Transverse colon (tissue), 4 donors: ENCODE measurements at regions not wholly inside any gene's neighbourhood (a gene's known extent, or its start where the extent isn't known, plus 50 kb on each side); places are given as distances from the start of the nearest gene placed in this dataset.

Experiments
- DNase-seq: peaks from one replicate; pipeline ENCODE4 v3.0.0-alpha.2; 2019
- H3K27ac ChIP-seq, 4 donors: fragments of 200-600 bp; sonication (generic); 2 replicates each; pipeline ENCODE4 v1.5.1; 2016 to 2018; ENCODE audit warnings: inconsistent platforms in 4 of 4
- H3K27me3 ChIP-seq: fragments of 200-600 bp; sonication (generic); 2 replicates; pipeline ENCODE4 v1.5.1; 2017; ENCODE audit warnings: inconsistent platforms
- H3K36me3 ChIP-seq, 4 donors: fragments of 200-600 bp; sonication (generic); 2 replicates each; pipeline ENCODE4 v1.5.1; 2017 to 2019; ENCODE audit warnings: inconsistent platforms in 4 of 4
- H3K4me1 ChIP-seq, 4 donors: fragments of 200-600 bp; sonication (generic); 2 replicates each; pipeline ENCODE4 v1.5.1; 2017 to 2020; ENCODE audit warnings: inconsistent platforms in 4 of 4
- H3K4me3 ChIP-seq, 4 donors: fragments of 200-600 bp; sonication (generic); 1 replicate in 1 of 4; 2 replicates in 3 of 4; pipeline versions ENCODE4 v1.5.1 to v1.6.1; 2017 to 2019; ENCODE audit warnings: inconsistent platforms in 4 of 4
- H3K9me3 ChIP-seq, 2 donors: fragments of 200-600 bp; sonication (generic); 2 replicates each; pipeline ENCODE4 v1.5.1; 2017 to 2019; ENCODE audit warnings: inconsistent platforms in 2 of 2
- CTCF ChIP-seq, 5 experiments: fragments of 200-600 bp in 3 of 5; fragments of 450-650 bp in 2 of 5; sonication (generic) in 3 of 5; IDR thresholded peaks; 1 replicate in 2 of 5; 2 replicates in 3 of 5; pipeline ENCODE4 v1.5.1; 2016 to 2017; ENCODE audit warnings: antibody characterized with exemption in 5 of 5, inconsistent platforms in 3 of 5, mild to moderate bottlenecking in 2 of 5, moderate library complexity in 1 of 5
- EP300 ChIP-seq: sonication (generic); formaldehyde crosslinking; IDR thresholded peaks from one replicate; pipeline ENCODE4 v1.6.1; 2017; ENCODE audit warnings: antibody characterized with exemption, low read depth
- POLR2A ChIP-seq: fragments of 450-650 bp; IDR thresholded peaks from one replicate; pipeline ENCODE4 v1.6.1; 2016; ENCODE audit warnings: antibody characterized with exemption, mild to moderate bottlenecking, moderate library complexity
- POLR2AphosphoS5 ChIP-seq, 3 donors: sonication (generic); formaldehyde crosslinking; IDR thresholded peaks; one replicate each; pipeline ENCODE4 v1.6.1; 2016; ENCODE audit warnings: antibody characterized with exemption in 3 of 3
- WGBS, 2 donors: methylation state at CpG; one replicate each; pipeline ENCODE4 v1.1.5; 2018; ENCODE audit warnings: low coverage in 1 of 2; 5-methylcytosine and 5-hydroxymethylcytosine counted together
- in situ Hi-C, 4 donors: fragments of 200-750 bp; cut with MboI; loops; one replicate each; pipeline versions ENCODE4 v1.15.0 to v1.15.1; 2017; ENCODE audit warnings: low sequenced_read_pairs in 3 of 4, low pct_ligation_motif_present in 1 of 4, low pct_unique_long_range_greater_than_20kb in 1 of 4
- intact Hi-C: fragments of 100-400 bp; cut with DNase I; formaldehyde crosslinking; loops from one replicate; pipeline ENCODE4 v1.15.1; 2023; ENCODE audit warnings: low total_unique reads

GRCh38 chr11:90723475-90723874 is 500.6 kb upstream of the CHORDC1 start:
- Histone ChIP-seq H3K36me3 (no peaks in the 10 kb centered on the region), H3K4me3 (no peak overlapping the region), H3K9me3 (peaks cover 0 to 5% of the 10 kb centered on the region in 2 donors), H3K27ac (no peak overlapping the region), H3K4me1 (no peaks in the 10 kb centered on the region), H3K27me3 (no peaks in the 10 kb centered on the region)
- intact Hi-C loops = no loop called here
- TF ChIP-seq CTCF (IDR thresholded peaks at IDR 0.05) (no peak), POLR2A (no peak), POLR2AphosphoS5 (IDR thresholded peaks at IDR 0.05) (no peak), EP300 (no peak)
- DNase-seq = no peak
- WGBS, 2 donors = 85 to 89% methylated on average over 3 of the region's 3 CpGs
- in situ Hi-C loops = no loop called here

GRCh38 chr11:90722552-90723190 is 499.8 kb upstream of the CHORDC1 start:
- intact Hi-C loops = no loop called here
- no peaks in the 10 kb centered on the region for H3K27me3 ChIP-seq
- H3K4me3 ChIP-seq = no peak overlapping the region
- 70 to 74% methylated on average over 3 of the region's 3 CpGs for WGBS, 2 donors
- H3K36me3 ChIP-seq = no peaks in the 10 kb centered on the region
- in situ Hi-C loops = no loop called here
- no peaks in the 10 kb centered on the region for H3K4me1 ChIP-seq
- DNase-seq = no peak
- peaks cover 4 to 5% of the 10 kb centered on the region in 2 donors for H3K9me3 ChIP-seq
- no peak overlapping the region for H3K27ac ChIP-seq
- TF ChIP-seq POLR2A = no peak
- no peak for TF ChIP-seq POLR2AphosphoS5 (IDR thresholded peaks at IDR 0.05)
- no peak for TF ChIP-seq CTCF (IDR thresholded peaks at IDR 0.05)
- no peak for TF ChIP-seq EP300

GRCh38 chr11:90717522-90717921 is 494.7 kb upstream of the CHORDC1 start:
- no peak for DNase-seq
- no peaks in the 10 kb centered on the region for H3K36me3 ChIP-seq
- peaks cover 4 to 10% of the 10 kb centered on the region in 2 donors for H3K9me3 ChIP-seq
- H3K4me3 ChIP-seq = no peak overlapping the region
- no peaks in the 10 kb centered on the region for H3K4me1 ChIP-seq
- intact Hi-C loops = no loop called here
- no peak overlapping the region for H3K27ac ChIP-seq
- H3K27me3 ChIP-seq = no peaks in the 10 kb centered on the region
- TF ChIP-seq CTCF (IDR thresholded peaks at IDR 0.05) = no peak
- TF ChIP-seq POLR2A = no peak
- no peak for TF ChIP-seq EP300
- TF ChIP-seq POLR2AphosphoS5 (IDR thresholded peaks at IDR 0.05) = no peak
- in situ Hi-C loops = no loop called here

- no peak for TF ChIP-seq POLR2AphosphoS5 (IDR thresholded peaks at IDR 0.05)
- TF ChIP-seq CTCF (IDR thresholded peaks at IDR 0.05) = no peak
- no peak for TF ChIP-seq POLR2A
- no peak for TF ChIP-seq EP300
- no peak overlapping the region for H3K27ac ChIP-seq
- no peak for DNase-seq
- H3K4me1 ChIP-seq = no peaks in the 10 kb centered on the region
- intact Hi-C loops = no loop called here
- no peaks in the 10 kb centered on the region for H3K27me3 ChIP-seq
- no peak overlapping the region for H3K4me3 ChIP-seq
- H3K36me3 ChIP-seq = no peaks in the 10 kb centered on the region
- in situ Hi-C loops = no loop called here
- no peaks in the 10 kb centered on the region for H3K9me3 ChIP-seq
Observed at GRCh38 chr11:90705661-90706060, 482.8 kb upstream of the CHORDC1 start.
